Activated CD8-positive, alpha-beta memory T cell treated with anti-CD3 and anti-CD28 coated beads, Interleukin-2, amount 50 U/mL, for 4 hours (primary cell): ENCODE measurements at regions not wholly inside any gene's neighbourhood (a gene's known extent, or its start where the extent isn't known, plus 50 kb on each side); places are given as distances from the start of the nearest gene placed in this dataset.

Experiments used
- DNase-seq: peaks from one replicate; pipeline ENCODE4 v3.0.0-alpha.2; 2020

DNA sequence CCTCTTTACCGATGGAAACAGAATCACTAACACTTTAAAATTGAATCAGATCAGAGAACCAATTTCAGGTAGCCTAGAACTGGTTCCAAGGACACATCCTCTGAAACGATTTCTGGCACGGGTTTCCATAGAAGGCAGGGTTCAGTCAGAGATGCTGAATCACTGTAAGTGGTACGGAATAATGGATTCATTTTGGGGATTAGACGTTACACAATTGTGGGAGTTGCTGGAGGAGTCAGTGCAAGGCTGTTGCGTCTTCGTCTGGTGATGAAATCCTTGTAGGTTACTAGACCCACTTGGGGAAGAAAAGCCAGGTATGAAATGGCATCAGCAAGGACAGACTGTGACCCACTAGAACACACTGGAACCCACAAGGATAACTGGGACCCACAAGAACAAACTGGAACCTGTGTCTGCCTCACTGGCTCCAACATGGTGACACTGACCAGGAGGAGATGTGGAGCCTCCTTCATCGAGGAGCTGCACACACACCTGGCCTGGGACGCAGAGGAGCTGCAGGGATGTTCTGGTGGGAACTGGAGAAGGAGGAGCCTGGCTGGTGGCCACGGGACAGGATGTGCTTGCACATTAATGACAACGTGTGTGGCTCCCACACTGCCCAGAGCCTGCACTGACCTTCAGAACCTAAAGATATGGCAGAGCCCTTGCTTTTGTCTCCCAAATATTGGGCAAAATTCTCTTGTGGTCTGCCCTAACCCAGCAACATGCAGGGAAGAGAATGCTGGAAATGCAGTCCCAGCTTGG lies 105.1 kb downstream of the TRAPPC11 start:
- DNase-seq = no peak

DNA sequence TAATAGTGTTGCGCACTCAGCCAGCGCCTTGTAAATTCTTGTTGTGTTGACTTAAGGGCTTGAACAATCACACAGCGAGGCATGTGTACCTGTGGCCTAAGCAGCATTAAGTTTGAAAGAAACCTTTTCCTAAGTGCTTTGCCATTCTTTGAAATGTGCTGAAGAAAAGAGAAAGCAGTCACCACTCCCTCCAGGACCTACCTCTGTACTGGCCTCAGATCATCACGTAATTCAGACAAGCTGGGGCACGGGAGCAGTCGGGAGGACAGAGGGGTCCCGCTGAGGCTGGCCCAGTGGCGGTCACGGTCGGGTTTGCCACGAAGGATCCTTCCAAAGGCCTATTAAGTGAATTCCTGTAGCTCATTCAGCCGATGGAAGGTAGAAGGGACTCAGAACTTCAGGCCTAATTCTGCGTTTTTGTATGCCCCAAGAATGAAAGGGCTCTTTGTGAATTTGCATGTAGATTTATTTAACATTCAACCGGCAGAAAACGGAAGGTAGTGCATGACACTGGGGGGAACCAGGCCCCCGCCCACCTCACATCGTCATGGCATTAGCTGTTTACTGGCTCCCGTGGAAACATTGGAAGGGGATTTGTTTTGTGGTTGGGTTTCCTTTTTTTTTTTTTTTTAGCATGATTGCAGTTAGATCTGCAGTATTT lies 106.3 kb downstream of the TRAPPC11 start:
- DNase-seq = no peak

DNA sequence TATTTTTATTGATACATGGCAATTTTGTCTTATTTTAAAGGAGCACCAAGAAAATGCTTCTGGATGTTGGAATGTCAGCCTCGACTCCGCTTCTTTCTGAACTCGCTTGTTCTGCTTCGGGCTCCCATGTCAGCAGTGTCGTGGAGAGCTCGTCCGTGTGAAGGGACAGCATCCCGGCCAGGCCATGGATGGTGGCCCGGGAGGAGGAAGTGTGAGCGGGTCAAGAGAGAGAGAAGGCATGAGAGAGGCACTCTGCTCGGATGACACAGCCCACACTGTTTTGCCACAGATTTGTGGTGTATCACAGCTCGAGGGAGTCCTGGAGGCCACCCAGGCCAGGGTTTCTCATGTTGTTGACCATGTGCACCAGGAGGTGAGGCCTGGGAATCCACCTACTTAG lies 107.0 kb downstream of the TRAPPC11 start:
- no peak for DNase-seq

DNA sequence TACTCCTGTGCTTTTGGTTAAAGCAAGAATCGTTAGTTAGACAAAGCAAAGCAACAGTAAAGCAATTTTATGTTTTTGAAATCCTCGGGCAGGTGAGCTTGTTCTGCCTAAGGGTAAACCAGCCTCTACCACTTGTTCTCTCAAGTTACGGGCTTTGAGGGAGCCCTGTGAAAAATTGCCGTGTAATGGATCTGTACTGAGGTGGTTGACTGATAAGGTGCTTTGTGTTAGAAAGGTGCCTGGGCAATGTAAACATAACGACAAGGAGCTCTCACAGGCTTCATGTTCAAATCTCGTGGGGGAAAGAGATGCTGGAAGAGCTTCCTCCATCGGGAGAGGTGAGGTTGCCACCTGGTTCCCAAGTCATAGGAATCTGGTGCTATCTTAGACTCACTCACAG lies 111.8 kb downstream of the TRAPPC11 start:
- DNase-seq = no peak

DNA sequence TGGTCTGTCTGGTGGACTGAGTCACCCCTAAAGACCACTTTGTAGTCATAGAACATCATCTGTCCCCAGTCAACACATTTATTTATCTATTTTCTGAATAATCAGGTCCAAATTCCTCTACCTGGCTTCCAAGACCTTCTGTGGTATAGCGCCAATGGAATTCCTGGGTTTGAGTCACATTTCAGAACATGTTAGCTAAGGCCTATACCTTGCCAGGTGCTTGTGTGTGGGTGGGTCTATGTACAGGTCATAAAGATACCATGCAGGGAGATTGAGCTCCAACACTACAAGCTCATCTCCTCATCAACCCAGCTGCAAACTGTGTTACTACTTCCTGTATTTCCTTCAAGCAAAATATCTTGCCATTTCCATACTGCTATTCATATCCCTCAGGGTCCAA lies 113.3 kb downstream of the TRAPPC11 start:
- no peak for DNase-seq

DNA sequence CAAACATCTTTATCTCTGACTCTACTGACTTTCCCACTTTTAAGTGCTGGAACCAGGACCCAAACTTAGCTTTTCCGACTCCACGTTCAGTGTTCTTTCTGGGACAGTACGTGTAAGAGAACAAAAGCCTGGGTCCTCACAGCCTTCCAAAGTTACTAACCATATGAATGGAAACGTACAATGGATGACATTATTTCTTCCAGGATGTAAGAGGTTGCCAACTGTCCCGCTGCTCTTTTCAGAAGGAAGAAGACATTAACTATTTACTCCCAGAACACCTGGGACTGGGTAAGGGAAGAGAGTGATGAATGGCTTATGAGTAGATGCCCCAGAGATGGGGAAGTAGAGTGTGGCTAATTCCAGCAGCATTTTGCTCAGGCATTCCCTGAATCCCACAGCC lies 114.7 kb downstream of the TRAPPC11 start:
- DNase-seq = no peak

DNA sequence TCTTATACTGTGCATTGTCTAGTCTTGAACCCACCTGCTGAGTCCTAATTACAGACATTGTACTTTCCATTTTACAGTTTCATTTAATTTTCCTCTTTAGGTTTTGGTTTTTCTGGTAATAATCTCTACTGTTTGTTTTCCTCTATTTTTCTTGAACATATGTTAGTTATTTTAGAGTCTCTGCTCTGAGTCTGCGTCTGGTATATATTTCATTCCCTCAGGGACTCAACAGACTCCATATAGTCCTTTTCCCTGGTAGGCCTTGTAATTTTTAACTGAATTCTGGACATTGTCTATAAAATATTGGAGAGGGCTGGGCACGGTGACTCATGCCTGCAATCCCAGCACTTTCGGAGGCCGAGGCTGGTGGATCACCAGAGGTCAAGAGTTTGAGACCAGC lies 121.8 kb upstream of the STOX2 start:
- no peak for DNase-seq

DNA sequence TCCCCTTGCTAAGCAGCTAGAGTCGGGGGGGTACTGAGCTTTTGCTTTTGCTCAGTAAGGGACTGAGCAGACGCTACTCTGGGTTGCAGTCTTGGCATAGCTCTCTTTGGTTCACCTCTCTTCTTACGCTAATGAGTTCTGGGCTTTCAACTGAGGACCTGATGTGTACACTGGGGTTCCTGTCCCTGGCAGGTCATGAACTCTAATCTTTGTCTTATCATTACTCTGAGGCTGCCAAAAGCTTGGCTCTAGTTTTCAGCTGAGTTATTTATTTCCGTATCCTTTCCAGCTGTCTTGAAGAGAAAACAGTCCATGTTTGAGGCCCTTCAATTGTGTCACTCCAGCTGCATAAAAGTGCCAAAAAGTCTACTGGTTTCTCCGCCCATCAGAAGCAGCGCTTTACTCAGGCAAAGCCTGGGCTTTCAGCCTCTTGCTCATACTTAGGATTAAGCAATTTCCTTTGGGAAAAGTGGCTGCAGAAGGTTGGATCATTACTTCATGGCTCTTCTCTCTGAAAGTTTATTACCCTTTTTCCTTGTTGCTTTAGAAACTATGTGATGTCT lies 121.0 kb upstream of the STOX2 start:
- DNase-seq = no peak

DNA sequence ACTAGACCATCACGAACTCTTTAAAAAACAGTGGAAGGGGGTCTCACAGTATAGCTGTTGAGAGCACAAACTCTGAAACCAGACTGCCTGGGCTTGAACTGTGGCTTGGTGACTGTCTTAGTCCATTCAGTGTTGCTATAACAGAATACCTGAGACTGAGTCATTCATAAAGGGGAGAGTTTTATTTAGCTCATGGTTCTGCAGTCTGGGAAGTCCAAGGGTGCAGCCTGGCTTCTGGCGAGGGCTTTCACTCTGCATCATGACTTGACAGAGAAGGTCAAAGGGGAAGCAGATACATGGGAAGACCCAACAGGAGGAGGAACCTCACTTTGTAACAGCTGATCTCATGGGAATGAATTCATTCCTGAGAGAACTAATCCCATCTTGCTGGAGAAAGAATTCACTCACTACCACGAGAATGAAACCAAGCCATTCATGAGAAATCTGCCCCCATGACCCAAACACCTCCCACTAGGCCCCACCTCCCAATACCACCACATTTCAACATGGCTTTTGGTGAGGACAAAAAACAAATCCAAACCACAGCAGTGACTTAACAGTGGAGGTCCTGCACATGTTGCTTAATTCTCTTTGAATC lies 116.7 kb upstream of the STOX2 start:
- DNase-seq = no peak

DNA sequence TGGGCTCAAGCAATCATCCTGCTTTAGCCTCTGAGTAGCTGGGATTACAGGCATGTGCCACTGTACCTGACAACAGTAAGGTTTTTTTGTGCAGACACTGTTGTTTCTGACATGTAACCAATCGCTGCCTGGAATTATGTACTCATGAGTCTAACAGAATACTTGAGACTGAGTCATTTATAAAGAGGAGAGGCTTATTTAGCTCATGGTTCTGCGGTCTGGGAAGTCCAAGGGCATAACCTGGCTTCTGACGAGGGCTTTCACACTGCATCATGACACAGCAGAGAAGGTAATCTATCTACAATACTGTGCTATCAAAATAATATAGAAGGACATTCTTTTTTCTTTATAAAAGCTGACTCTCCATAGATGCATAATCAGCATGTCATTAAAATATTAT lies 115.5 kb upstream of the STOX2 start:
- DNase-seq = no peak

DNA sequence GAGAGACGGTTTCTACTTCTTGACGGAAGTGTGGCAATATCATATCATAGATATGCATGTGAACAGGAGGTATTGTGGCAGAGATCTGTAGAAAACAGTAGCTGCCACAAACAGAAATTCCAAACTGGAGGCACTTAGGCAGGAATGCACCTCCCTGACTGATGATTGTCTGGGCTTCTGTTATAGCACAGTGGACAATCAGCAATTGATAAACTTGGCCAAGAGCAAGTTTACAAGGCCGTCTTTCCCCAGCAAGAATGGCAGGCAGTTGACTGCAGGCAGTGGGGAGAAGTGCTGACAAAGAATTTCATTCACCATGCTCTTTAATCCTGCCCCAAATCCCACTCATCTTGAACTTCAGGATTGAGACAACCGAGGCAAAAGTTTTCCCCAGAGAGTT lies 114.4 kb upstream of the STOX2 start:
- DNase-seq = no peak

DNA sequence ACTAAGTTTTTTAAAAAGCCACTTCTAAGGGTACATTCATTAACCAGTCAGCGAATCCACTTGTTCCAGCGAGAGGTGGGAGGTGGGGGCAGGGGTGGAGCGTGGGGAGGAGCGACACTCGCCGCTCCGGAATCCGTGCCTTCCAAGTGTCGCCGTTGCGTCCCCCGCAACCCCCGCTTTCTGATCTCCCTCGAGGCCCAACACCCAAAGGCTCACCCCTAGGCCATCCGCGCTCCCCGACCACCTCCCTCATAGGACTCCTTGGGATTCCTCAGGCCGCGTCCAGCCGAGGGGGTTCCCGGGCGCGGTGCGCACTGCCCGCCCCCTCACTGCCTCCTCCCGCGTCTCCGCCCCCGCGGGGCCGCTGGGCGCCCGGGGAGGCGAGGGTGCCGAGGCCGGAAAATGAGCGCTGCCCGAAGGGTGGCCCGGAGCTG lies 108.1 kb upstream of the STOX2 start:
- no peak for DNase-seq

DNA sequence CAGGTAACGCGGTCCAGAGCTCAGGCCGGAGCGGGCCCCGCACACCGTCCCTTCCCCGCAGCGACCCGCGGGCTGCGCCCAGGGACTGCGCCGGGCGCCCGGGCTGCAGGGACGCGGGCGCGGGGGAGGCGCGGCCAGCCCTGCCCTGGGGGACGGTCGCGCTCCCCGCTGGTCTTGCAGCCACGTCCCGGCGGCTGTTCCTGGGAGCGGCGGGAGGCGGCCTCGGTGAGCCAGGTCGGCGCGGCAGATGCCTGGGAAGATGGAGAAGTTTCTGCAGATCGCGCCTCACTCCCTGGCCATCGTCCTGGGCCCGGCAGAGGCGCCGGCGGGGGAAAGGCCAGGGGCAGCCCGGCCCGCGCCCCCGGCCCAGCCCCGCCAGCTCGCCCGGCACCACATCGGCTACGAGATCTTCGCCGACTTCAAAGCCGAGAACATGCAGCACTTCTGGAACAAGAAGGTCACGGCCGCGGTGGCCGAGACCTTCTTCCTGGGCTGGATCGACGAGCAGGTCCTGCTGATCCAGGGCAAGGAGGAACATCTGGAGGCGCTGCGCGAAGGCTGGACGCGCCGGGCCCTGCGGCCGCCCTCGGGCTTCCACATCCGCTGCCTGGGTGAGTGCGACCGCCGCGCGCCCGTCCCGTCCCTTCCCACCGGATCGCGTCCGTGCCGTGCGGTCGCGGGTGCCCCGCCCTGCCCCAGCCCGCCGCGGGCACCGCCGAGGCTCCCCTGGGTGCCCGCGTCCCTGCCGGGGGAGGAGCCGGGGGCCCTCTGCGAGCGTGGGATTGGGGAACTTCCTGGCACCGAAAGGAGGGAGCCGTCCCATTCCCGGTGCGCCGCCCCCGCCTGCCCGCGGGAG lies 107.4 kb upstream of the STOX2 start:
- no peak for DNase-seq

DNA sequence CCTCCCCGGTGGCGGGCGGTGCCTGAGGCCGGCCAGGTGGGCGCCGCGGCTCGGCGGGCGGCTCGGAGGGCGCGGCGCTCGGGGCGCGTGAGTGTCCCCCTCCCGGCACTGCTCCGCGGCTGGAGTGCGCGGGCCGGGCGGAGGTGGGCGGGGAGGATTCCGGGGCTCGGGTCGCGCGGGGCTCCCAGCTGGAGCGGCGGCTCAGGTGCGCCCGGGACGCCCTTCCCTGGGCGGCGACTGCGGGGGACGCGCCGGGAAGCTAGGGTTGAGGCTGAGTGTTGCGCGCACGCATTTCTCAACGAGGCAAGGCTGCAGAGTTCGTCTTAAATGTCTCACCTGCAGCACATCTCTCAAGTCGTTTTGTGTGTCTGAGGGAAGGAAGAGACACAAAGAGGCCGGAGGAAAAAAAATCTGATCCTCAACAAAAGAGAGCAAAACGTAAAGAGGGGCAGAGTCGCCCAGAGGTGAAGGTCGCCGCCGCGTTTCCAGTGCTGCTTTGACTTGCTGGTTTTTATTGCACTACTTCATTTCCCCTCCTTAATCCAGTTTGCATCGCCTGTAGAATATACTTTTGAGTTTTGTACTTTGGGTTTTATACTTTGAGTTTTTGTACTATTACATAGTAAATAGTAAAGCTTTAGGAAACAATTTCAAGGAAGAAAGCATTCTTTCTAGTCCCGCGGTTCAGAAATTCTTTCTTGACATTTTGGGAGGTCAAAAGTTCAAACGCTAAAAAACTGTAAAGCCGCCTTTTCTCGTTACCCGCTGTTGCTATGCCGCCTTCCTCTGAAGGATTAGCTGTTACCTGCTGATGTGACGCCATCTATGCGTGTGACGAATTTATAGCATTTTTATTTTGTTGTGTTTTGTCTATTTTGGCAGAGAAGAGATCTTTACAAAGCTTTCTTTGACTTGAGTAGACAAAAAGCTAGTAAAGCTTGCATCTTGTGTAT lies 106.5 kb upstream of the STOX2 start:
- no peak for DNase-seq

DNA sequence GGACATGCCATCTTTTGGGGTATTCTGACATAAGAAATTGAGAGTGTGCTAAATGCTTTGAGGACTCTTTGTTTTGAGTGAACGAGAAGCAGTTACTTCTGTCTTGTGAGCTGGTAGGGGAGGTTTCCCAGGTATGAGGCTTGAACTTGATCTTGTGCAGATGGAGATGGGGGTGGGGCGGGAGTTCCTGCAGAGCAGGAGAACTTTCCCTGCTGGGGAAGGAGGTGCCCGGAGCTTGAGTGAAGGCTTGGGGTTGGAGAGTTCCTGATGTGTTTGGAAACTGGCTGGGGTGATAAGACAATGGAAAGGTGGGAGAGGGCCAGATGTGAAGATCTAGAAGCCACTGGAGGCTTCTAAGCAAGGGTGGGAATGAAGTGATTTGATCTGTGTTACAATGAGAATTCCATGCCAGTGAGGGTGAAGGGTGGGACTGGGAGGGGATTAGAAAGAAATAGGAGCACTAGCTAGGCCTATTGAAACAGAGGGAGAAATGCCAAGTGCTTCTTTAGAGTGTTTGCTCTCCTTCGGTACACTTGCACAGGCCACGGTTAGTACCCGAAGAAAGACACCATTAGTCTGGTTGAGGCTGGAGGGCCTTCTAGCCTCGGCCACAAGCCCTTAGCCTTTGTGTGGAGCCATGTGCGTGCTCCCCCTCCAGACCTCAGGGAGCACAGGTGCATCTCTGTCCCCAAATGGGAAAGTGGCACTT lies 103.5 kb upstream of the STOX2 start:
- DNase-seq = no peak

DNA sequence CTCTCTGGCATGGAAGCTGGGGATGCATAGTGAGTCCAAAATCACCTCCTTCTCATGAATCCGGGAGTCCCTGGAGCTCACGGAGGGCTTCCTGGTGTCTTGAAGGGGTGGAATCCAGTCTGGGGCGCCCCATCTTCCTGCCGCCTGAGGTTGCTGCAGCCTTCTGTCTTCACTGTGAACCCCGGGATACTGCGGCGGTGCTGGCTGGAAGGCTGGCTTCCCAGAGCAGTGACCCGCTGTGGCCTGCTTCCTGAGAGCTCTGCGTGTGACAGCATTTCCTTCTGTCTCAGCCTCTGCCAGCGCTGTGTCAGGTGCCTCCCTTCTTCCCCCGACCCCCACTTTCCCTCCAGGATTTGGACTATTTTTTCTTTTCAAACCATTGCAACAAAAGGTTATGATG lies 98.8 kb upstream of the STOX2 start:
- DNase-seq = no peak

DNA sequence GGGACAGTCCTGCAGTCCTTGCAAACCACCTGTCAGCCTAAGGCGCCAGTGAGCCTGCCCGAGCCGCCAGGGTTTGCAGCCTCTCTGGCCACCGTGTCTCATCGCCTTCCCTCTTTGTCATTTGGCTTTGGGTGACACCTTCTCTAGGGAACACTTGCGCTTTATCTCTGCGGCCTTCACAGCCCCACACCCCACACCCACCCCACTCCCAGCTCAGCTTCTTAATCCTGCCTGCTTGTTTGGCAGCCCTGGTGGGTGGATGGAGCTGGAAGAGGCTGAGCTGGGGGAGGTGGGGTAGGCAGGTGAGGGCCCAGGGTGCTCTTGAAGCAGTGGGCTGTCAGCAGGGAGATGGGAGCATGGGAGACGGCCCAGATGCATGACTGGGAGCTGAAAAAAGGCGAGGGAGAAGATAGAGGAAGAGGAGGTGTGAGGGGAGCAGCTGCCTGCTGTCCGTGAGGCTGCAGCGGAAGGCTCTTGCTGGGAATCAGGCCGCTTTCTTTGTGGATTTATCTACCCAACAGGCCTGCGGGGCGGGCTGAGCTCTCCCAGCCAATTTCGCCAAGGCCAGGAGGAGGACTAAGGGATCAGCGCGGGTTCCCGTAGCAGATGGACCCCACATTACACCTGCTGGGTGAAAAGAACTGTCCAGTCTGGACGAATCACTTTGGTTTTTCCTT lies 97.5 kb upstream of the STOX2 start:
- no peak for DNase-seq

DNA sequence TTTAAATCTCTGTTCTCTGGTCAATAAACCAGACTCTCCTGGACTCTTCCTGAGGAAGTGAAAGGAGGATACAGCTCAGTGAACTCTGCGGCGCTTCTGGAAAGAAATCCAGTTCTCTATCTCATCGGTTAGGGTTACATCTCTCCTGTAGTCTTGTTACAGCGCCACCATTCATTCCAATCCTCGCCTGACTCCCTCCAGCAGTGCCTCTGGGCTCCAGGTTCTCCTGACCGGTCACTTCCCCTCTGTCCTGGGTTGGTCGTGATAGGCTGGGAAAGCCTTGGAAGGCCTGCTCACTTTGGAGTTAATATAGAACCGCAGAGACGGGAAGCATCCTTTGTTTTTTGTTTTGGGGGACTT lies 97.0 kb upstream of the STOX2 start:
- DNase-seq = no peak

DNA sequence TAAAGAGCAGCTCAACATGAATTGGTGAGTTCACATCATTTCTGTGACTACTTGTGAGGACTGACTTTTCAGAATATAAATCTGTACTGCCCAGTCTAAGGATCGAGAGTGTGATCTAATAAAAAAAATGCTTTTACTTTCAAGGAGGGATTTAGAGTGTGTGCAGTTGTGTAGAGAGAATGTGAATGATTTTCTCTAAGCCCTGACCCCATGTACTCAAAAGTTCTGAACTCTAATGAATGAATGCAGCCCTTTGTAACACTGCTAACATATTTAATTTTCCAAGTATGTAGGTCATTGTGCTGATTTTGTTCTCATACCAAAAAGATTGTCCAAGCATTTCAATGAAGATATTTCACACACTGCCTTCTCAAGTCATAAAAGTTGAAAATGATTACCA lies 92.5 kb upstream of the STOX2 start:
- DNase-seq = no peak

DNA sequence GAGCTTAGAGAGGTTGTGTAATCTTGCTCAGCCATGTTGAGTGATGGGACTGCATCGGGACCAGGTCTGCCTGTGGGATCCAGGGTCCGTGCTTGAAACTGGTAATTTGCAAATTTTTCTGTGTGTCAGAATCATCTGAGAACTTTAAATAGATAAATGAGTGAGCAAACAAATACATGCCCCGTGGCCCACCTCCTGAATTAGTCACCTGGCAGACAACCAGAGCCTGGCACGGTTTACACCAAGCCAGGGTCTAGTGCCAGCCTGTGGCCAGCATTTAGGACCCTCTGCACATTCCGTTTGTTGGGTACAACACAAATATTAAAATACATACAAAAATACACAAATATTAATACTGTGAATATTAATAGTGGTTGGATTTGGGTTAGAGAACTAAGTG lies 90.6 kb upstream of the STOX2 start:
- DNase-seq = no peak

DNA sequence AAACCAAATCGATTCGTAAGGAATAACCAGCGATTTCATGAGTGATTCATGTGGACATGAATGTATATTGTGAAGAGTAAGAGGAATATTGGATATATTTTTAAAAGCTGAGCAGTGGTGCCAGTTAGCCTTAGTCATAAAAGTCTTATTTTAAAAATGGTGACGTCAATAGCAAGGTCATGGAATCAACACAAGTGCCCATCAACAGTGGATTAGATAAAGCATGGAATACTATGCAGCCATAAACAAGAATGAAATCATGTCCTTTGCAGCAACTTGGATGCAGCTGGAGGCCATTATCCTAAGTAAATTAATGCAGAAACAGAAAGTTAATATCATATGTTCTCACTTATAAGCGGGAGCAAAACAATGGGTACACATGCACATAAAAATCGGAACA lies 89.0 kb upstream of the STOX2 start:
- no peak for DNase-seq
